K562 (cell line): ENCODE measurements at regions not wholly inside any gene's neighbourhood (a gene's known extent, or its start where the extent isn't known, plus 50 kb on each side); places are given as distances from the start of the nearest gene placed in this dataset.

Experiments
- CCNT2 ChIP-seq: IDR thresholded peaks from 2 replicates; pipeline ENCODE4 v1.6.1; 2011; ENCODE audit warnings: borderline replicate concordance, low read depth, mild to moderate bottlenecking, moderate library complexity, mixed read lengths, low read length; ENCODE audit not compliant: insufficient read length; ENCODE audit errors: extremely low read depth
- MEF2D ChIP-seq: conservative IDR thresholded peaks from 2 replicates; pipeline ENCODE4 v1.6.1; 2016; ENCODE audit warnings: low read depth, missing genetic modification characterization, missing compliant biosample characterization
- NFE2 ChIP-seq: IDR thresholded peaks from 2 replicates; pipeline ENCODE4 v1.6.1; 2014; ENCODE audit warnings: antibody characterized with exemption, low read depth
- POLR3G ChIP-seq: IDR thresholded peaks from 2 replicates; pipeline ENCODE4 v1.6.1; 2011; ENCODE audit not compliant: insufficient read length, insufficient replicate concordance; ENCODE audit errors: extremely low read depth
- ZBTB40 ChIP-seq, 2 experiments: fragments of 450-650 bp in 1 of 2; sonication (generic) in 1 of 2; formaldehyde crosslinking in 1 of 2; IDR thresholded peaks; 2 replicates each; pipeline versions ENCODE4 v1.7.1 to v1.9.0; 2016 to 2022; ENCODE audit warnings: inconsistent platforms in 1 of 2, mild to moderate bottlenecking in 1 of 2, missing genetic modification reagents in 1 of 2
- ZNF384 ChIP-seq: IDR thresholded peaks from 2 replicates; pipeline ENCODE4 v1.6.1; 2012; ENCODE audit warnings: low read depth, low read length, improper control_type of control experiment

GRCh38 chr22:48517039-48518030 is 1310.3 kb downstream of the BRD1 start (continued):
- TF ChIP-seq ZBTB40 (IDR thresholded peaks at IDR 0.05) (no peak), ZBTB40 (CRISPR knock-in tag; IDR thresholded peaks at IDR 0.05) (no peak), NFE2 (no peak), CCNT2 (no peak), ZNF384 (no peak), MEF2D (tag) (no peak), POLR3G (no peak)
